ENCODE measurements at regions not wholly inside any gene's neighbourhood (a gene's known extent, or its start where the extent isn't known, plus 50 kb on each side); places are given as distances from the start of the nearest gene placed in this dataset.
"Not testable (repeated sequence)": the region's sequence is repeated elsewhere in the genome, so short reads cannot be mapped to it uniquely, and the experiment has no call there.

DNA sequence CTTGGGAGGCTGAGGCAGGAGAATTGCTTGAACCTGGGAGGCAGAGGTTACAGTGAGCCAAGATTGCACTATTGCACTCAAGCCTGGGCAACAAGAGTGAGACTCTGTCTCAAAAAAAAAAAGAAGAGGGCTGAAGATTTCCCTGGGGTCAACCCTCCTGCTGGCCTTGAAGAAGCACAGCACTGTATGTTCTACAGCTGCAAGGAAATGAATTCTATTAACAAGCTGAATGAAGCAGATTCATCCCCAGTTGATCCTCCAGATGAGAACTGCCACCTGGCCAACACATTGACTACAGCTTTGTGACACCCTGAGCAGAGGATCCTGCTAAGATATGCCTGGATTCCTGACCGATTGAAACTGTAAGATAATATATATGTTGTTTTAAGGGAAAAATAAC is 129.5 kb downstream of the ADSS2 start:
- DNase-seq (ENCODE audit: low read depth in 2 of 2) = no peak

DNA sequence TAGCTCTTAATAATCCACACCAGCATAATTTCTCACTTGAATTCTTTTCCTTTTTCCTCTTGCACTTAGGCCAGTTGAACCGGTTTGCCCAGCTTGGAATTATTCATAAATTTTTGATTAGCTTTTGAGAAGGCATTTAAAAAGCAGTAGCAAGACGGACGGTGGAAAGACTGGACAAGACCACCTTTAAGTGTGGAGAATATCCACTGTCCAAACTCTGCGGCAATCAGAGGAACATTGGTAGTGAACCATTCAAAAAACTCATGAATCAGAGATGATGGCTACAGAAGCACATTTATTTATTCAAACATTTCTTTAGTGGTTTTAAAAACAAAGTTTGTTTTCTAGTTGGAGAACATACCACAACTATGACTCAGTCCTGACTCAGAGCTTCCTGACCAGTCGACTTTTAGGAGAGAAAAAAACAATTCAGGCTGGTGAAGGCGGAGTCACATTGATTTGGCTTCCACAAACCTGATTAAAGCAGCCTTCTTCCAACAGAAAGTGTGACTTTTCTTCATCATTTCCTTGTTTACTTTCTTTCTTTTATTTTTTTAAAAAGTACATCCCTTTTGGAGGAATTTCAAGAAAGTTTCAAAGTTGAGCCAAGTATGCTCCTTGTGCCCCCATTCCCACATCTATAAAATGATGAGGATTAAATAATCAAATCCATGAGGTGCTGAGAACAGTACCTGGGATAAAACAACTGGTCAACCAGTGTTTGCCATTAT is 128.8 kb downstream of the ADSS2 start:
- DNase-seq (ENCODE audit: low read depth in 2 of 2) = peak in 1 of 2 donors; percentile 19

DNA sequence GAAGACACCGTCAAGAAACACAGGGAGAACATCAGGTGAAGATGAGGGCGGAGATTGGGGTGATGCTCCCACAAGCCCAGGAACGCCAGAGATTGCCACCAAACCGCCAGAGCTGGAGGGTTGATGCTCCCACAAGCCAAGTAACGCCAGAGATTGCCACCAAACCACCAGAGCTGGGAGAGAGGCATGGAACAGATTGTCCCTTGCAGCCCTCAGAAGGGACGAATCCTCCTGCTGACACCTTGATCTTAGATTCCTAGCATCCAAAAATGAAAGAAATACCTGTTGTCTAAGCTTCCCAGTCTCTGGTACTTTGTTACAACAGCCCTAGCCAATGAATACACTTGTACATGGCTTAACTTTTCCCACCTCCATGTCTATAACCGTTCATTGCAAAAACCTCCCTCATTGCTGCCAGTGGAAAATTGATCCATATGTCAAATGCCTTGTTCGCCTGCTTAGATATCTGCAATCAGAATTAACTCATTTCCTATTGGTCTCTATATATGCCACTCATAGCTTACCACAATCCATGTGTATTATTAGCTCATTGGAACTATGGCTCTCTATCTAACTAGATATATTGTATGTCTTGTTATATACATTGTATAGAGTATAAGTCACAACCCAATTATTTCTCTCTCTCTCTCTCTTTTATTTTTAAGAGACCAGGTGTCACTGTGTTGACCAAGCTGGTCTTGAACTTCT is 127.4 kb downstream of the ADSS2 start:
- no peak for DNase-seq (ENCODE audit: low read depth in 2 of 2)

DNA sequence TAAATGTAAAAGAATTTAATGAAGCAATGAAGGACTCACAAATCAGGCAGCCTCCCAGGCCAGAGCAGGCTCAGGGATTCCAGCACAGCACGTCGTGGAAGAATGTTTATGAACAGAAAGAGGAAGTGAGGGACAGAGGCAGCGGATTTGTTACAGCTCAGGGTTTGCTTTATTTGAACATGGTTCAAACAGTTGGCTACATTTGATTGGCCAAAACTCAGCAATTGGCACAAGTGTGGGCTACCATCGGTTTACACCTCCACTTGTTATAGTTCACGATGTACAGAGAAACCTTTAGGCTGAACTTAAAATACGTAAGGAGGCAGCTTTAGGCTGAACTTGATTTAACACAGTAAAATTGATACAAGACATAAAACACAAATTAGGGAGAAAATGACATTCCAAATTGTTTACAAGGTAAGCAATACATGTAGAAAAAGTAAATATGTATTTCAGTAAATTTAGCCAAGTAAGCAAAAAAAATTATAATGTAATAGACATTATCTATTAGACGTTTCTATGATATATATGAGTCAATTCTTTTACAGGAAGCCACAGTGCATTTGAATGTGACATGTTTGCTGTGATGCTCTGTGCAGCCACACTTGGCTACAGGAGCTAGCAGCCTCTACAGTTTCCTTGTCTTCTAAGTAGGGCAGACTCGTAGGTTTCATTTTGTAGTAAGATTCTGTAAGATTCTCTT is 126.5 kb downstream of the ADSS2 start:
- no peak for DNase-seq (ENCODE audit: low read depth in 2 of 2)

DNA sequence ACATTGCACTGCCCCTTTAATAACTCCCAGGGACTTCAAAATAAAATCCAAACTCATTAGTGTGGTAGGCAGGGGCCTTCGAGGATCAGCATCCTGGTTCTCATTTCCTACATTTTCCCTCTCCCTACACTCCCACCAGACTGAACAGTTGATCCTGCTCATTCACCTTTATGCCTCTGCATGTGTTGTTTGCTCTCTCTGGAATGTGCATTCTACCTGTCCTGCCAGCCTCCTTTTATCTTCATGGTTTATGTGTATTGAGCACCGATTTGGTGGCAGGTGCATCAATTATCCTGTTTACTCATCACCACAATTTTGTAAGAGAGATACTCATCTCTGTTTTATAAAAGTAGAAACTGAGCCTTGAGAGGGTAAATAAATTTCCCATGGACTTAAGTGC is 125.0 kb downstream of the ADSS2 start:
- no peak for DNase-seq (ENCODE audit: low read depth in 2 of 2)

DNA sequence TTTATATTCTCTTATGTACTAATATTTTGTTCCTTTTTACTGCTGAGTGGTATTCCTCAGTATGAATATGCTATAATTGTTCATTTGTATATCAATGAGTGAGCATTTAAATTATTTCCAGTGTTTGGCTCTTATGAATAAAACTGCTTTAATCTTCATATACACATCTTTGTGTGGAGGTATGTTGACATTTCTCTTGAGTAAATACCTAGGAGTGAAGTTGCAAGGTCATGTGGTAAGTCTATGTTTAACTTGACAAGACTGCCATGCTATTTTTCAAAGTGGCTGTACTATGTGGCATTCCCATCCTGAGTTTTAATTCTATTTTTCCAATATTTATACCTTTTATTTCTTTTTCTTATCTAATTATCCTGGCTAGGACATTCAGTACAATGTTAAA is 124.2 kb downstream of the ADSS2 start:
- no peak for DNase-seq (ENCODE audit: low read depth in 2 of 2)

DNA sequence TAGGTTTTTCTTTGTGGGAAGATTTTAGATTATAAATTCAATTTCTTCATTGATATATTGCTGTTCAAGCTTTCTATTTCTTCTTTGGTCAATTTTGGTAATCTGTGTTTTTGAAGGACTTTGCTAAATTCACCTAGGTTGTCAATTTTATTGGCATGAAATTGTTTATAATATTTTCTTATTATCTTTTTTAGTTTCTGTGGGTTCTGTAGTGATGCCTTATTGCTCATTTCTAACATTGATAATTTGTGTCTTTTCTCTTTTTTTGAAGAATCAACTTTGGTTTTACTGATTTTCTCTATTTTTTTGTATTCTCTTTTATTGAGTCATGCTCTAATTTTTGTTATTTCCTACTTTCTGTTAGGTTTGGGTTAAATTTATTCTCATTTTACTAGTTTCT is 123.2 kb downstream of the ADSS2 start:
- DNase-seq (ENCODE audit: low read depth in 2 of 2) = no peak

DNA sequence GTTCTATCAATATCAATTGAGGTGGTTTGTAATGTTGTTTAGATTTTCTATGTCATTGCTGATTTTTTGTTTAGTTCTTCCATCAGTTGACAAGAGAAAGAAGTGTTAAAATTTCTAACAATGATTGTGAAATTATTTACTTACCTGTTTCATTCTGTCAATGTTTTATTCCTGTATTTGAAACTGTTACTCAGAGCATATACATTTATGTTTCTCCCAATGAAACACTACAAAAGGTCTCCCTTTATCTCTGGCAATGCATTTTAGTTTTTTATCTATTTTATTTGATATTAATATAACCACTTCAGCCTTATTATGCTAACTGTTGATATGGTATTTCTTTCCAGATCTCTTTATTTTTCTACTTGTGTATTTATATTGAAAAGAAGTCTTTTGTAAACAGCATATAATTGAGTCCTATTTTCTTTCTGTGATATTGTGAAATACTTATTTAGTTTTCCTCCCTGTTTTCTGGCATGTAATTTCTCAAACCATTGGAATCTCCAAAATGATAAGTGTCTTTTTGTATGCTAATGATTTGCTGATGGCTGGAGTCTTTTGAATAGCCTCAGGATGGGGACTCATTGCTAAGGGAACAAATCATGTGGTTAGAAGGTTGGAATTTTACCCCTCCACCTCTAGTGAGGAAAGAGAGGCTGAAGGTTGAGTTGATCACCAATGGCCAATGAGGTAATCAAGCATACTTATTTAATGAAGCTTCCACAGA is 122.0 kb downstream of the ADSS2 start:
- no peak for DNase-seq (ENCODE audit: low read depth in 2 of 2)

- DNase-seq (ENCODE audit: low read depth in 2 of 2) = no peak
Measured at GRCh38 chr1:244330318-244330625, 121.4 kb downstream of the ADSS2 start.

- not testable (repeated sequence) for DNase-seq (ENCODE audit: low read depth in 2 of 2)
Measured at GRCh38 chr1:244332761-244333160, 118.9 kb downstream of the ADSS2 start.

DNA sequence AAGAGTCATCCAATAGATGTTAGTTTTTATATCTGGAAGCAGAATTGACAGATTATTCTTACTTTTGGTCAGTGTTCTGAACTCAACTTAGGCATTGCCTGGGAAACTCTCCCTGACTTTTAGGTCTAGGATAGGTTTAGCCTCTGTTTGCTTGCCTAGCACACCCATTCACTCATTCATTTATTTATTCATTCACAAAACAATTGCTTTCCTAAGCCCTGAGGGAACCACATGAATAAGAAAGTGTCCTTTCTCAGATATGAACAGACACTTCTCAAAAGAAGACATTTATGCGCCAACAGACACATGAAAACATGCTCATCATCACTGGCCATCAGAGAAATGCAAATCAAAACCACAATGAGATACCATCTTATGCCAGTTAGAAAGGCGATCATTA is 117.4 kb downstream of the ADSS2 start:
- not testable (repeated sequence) for DNase-seq (ENCODE audit: low read depth in 2 of 2)

DNA sequence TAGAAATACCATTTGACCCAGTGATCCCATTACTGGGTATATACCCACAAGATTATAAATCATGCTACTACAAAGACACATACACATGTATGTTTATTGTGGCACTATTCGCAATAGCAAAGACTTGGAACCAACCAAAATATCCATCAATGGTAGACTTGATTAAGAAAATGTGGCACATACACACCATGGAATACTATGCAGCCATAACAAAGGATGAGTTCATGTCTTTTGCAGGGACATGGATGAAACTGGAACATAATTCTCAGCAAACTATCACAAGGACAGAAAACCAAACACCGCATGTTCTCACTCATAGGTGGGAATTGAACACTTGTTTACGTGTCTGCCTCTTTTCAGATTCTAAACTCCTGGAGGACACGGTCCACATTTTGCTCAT is 116.9 kb downstream of the ADSS2 start:
- not testable (repeated sequence) for DNase-seq (ENCODE audit: low read depth in 2 of 2)

- DNase-seq (ENCODE audit: low read depth in 2 of 2) = no peak
Measured at GRCh38 chr1:244335456-244335855, 116.3 kb downstream of the ADSS2 start.

DNA sequence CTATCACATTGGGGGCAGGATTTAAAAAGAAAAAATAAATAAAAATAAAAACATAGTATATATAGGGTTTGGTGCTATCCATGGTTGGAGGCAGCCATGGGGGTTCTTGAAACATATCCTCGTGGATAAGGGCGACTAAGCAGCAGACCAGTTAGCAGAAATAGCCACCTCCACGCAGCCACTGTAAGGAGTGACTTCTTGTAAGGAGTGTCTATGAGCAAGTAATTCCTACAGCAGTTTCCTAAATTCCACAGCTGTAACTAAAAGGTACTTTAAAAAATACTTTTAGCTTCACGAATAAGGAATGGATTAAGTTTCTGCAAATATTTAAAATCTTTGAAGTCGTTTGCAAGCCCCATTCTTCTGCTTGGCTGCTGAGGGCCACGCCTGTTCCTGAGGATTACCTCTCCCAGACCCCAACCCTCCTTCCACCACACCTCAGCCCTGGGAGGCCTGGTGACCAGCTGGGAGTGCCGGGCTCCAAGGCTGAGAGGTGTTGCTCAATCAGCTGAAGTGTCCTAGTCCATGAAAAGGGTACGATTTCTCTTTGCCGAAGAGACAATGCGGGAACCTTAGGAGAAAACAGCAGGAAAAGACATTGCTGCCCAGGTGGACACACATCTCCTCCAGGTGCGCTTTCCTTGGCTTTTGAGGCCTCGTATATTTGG is 115.3 kb downstream of the ADSS2 start:
- DNase-seq (ENCODE audit: low read depth in 2 of 2) = no peak

DNA sequence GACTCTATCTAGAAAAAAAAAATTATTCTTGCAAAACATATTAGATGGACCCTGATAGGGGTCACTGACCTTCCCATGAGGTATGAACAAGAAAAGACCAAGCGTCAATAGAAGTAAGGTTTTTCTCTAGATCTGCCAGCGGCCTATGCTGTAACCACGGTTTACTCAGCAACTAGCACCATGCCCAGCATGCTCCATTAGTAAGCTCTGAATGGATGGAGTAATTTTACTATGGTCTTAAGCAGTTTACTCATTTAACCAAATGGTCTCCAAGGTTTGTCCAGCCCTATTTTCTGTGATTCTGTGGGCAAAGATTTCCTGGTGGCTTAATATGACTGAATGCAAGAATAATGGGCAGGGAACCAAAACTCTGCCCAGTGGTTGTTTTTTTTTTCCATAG is 113.9 kb downstream of the ADSS2 start:
- no peak for DNase-seq (ENCODE audit: low read depth in 2 of 2)

DNA sequence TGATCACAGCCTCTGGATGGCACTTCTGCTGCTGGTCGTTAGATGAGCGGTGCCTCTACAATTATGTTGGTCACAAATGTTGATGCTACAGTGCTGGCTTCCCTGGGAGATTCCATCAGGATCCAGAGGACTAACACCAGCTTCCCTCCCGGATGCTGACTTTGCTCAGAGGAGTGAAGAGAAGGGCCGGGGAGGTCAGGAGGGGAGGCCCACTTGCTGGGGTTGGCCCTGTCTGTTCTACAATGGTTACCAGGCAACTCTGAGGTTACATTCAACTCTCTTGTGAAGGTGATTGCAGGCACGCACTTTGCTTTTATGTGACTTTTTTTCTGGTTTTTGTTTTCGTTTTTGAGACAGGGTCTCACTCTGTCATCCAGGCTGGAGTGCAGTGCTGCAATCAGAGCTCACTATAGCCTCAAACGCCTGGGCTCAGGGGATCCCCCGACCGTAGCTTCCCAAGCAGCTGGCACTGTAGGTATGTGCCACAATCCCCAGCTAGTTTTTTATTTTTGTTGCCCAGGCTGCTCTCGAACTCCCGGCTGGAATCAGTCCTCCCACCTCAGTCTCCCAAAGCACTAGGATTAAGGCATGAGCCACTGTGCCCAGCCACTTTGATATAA is 112.5 kb downstream of the ADSS2 start:
- DNase-seq (ENCODE audit: low read depth in 2 of 2) = no peak

DNA sequence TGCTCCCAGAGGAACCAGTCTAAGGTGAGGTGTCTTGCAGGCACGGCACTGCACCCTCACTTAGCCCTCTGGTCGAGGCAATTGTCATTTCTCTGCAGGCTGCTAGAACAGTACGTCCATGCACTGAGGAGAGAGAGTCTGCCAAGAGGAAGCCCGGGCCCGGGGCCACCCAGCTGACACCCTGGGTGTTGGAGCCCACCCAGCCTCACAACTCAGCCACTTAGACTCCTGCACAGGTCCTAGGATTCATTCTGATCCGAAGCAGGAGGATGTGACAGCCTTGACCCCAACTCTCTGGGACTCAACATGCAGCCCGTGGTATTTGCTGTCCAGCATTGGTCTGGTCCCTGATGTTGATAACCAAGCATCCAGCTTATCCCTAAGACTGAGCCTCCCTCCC is 111.9 kb downstream of the ADSS2 start:
- DNase-seq (ENCODE audit: low read depth in 2 of 2) = no peak

DNA sequence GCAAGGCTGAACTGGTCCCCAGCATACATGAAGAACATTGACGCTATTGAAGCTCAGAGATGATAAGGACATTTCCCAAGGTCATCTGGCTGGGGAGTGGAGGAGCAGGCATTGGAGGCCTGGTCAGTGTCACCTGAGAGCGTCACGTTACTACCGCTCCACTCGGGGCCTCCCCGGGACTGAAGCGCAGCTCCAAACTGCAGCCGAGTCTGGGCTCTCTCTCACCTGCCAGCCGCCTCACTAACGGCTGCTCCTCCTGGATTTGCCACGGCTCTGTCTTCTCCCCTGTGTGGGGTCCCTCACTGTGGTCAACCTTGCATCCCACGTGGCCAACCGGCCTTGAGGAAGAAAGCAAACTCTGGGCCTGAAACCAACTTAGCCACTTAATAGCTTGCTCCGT is 111.3 kb downstream of the ADSS2 start:
- no peak for DNase-seq (ENCODE audit: low read depth in 2 of 2)

- no peak for DNase-seq (ENCODE audit: low read depth in 2 of 2)
Measured at GRCh38 chr1:244341455-244342450, 110.0 kb downstream of the ADSS2 start.

GRCh38 chr1:244344001-244344400 is 107.7 kb downstream of the ADSS2 start:
- no peak for DNase-seq (ENCODE audit: low read depth in 2 of 2)
